Thyroid gland (tissue), 4 donors: ENCODE measurements at regions not wholly inside any gene's neighbourhood (a gene's known extent, or its start where the extent isn't known, plus 50 kb on each side); places are given as distances from the start of the nearest gene placed in this dataset.

Experiments used
- DNase-seq, 2 donors: peaks; one replicate each; pipeline ENCODE4 v3.0.0-alpha.2; 2019
- H3K27ac ChIP-seq, 3 donors: fragments of 200-600 bp; sonication (generic); 1 replicate in 2 of 3; 2 replicates in 1 of 3; pipeline ENCODE4 v1.5.1; 2016 to 2019; ENCODE audit warnings: mild to moderate bottlenecking in 1 of 3, moderate library complexity in 1 of 3
- H3K27me3 ChIP-seq: fragments of 200-600 bp; sonication (generic); one replicate; pipeline ENCODE4 v1.5.1; 2019
- H3K36me3 ChIP-seq, 2 donors: fragments of 200-600 bp; sonication (generic); one replicate each; pipeline ENCODE4 v1.5.1; 2016 to 2019
- H3K4me1 ChIP-seq, 2 donors: fragments of 200-600 bp; sonication (generic); one replicate each; pipeline ENCODE4 v1.5.1; 2017 to 2019
- H3K4me3 ChIP-seq, 3 donors: fragments of 200-600 bp; sonication (generic); replicated peaks in 1 of 3; 1 replicate in 2 of 3; 2 replicates in 1 of 3; pipeline ENCODE4 v1.5.1; 2016; ENCODE audit warnings: mild to moderate bottlenecking in 1 of 3
- H3K9me3 ChIP-seq: fragments of 200-600 bp; sonication (generic); one replicate; pipeline ENCODE4 v1.5.1; 2017
- CTCF ChIP-seq, 6 experiments: fragments of 200-600 bp in 3 of 6; fragments of 450-650 bp in 3 of 6; sonication (generic) in 3 of 6; IDR thresholded peaks; one replicate each; pipeline ENCODE4 v1.5.1; 2016 to 2019; ENCODE audit warnings: antibody characterized with exemption in 6 of 6, mild to moderate bottlenecking in 2 of 6, inconsistent platforms in 1 of 6, moderate library complexity in 1 of 6
- POLR2A ChIP-seq, 2 donors: fragments of 450-650 bp; IDR thresholded peaks; one replicate each; pipeline ENCODE4 v1.6.1; 2017; ENCODE audit warnings: antibody characterized with exemption in 2 of 2, mild to moderate bottlenecking in 2 of 2, moderate library complexity in 1 of 2
- WGBS, 2 donors: methylation state at CpG; one replicate each; pipeline ENCODE4 v1.1.5; 2017; 5-methylcytosine and 5-hydroxymethylcytosine counted together
- intact Hi-C: fragments of 100-400 bp; cut with DNase I; formaldehyde crosslinking; loops from one replicate; pipeline ENCODE4 v1.15.1; 2023

DNA sequence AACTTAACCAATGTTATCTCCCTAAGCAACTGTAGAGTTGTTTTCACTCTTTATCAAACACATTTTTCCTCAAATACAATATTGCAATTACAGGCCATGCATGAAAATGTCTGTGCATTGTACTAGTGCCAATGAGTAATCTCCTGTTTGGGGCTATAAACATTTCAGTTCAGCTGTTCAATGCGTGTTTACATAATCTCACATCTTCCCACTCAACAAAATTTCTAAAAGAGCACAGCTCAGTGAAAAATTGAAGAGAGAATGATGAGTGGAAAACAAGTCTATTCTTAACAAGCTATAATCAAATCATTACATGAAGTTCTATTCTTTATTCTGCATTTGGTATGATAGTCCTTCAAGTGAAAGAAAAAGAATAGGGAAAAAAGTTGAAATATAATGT, 780.5 kb upstream of the CDH9 start:
- WGBS, 2 donors: 60 to 75% methylated on average over 1 of the region's 1 CpG
- Histone ChIP-seq H3K27me3 (no peaks in the 10 kb centered on the region), H3K9me3 (no peaks in the 10 kb centered on the region), H3K27ac (no peak overlapping the region), H3K4me1 (no peaks in the 10 kb centered on the region), H3K4me3 (no peak overlapping the region), H3K36me3 (no peaks in the 10 kb centered on the region)
- DNase-seq: no peak
- intact Hi-C loops: no loop called here
- TF ChIP-seq CTCF (IDR thresholded peaks at IDR 0.05) (no peak), POLR2A (IDR thresholded peaks at IDR 0.05) (no peak)

GRCh38 chr5:27814983-27815382, 776.6 kb upstream of the CDH9 start:
- intact Hi-C loops: no loop called here
- DNase-seq: no peak
- Histone ChIP-seq H3K36me3 (no peaks in the 10 kb centered on the region), H3K9me3 (no peaks in the 10 kb centered on the region), H3K4me1 (no peaks in the 10 kb centered on the region), H3K27ac (no peak overlapping the region), H3K27me3 (no peaks in the 10 kb centered on the region), H3K4me3 (no peak overlapping the region)
- WGBS, 2 donors: 0 to 2% methylated on average over 1 of the region's 1 CpG
- TF ChIP-seq CTCF (IDR thresholded peaks at IDR 0.05) (no peak), POLR2A (IDR thresholded peaks at IDR 0.05) (no peak)

DNA sequence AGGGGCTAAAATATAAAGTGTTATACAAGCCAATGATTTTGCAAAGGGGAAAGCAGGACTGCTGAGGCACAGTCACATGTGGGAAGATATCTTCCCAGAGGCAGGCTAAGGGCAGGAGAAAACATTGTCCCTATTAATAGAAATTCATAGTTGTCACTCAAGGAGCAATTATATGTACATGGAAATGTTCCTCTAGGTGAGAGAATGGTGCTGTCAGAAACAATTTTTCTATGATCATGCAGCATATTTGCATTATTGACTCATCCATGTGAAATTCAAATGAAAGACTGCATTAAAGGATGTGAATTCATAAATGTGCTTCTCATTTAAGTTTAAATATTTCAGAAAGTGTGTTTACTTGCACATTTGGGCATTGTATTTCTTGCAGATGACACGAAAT, 775.9 kb upstream of the CDH9 start:
- Histone ChIP-seq H3K27me3 (no peaks in the 10 kb centered on the region), H3K9me3 (no peaks in the 10 kb centered on the region), H3K4me1 (no peaks in the 10 kb centered on the region), H3K27ac (no peak overlapping the region), H3K36me3 (no peaks in the 10 kb centered on the region), H3K4me3 (no peak overlapping the region)
- TF ChIP-seq POLR2A (IDR thresholded peaks at IDR 0.05): no peak
- TF ChIP-seq CTCF (IDR thresholded peaks at IDR 0.05): no peak
- intact Hi-C loops: no loop called here
- no peak for DNase-seq
- 60 to 70% methylated on average over 1 of the region's 1 CpG for WGBS, 2 donors

DNA sequence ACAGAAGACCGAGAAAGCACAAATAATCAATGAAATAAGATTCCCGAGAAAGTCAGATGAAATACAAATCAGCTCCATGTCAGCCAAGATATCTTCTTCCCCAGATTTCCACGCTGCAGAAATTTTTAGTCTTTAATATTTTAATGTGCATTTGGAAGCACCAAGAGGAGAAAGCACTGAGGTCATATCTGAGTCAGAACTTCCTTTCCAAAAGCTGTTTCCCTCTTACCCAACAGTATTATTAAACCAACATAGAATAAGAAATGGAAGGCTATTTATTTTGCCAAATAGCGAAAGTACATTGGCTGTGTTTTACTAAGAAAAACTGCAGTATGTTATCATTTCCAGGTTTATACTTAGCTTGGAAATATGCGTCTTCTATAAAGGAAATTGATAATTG, 772.1 kb upstream of the CDH9 start:
- WGBS, 2 donors: 77 to 81% methylated on average over 5 of the region's 5 CpGs
- no peaks in the 10 kb centered on the region for H3K27me3 ChIP-seq

GRCh38 chr5:27797220-27797619, 758.8 kb upstream of the CDH9 start:
- Histone ChIP-seq H3K27ac (no peak overlapping the region), H3K4me3 (no peak overlapping the region), H3K36me3 (no peaks in the 10 kb centered on the region), H3K9me3 (no peaks in the 10 kb centered on the region), H3K27me3 (no peaks in the 10 kb centered on the region), H3K4me1 (no peaks in the 10 kb centered on the region)
- intact Hi-C loops: no loop called here
- 80 to 100% methylated on average over 1 of the region's 1 CpG for WGBS, 2 donors
- TF ChIP-seq POLR2A (IDR thresholded peaks at IDR 0.05) (no peak), CTCF (IDR thresholded peaks at IDR 0.05) (no peak)
- no peak for DNase-seq

More for the DNA sequence above, 772.1 kb upstream of the CDH9 start:
- no peak for TF ChIP-seq CTCF (IDR thresholded peaks at IDR 0.05)
- intact Hi-C loops: no loop called here
- no peaks in the 10 kb centered on the region for H3K36me3 ChIP-seq
- H3K4me3 ChIP-seq: no peak overlapping the region
- H3K4me1 ChIP-seq: no peaks in the 10 kb centered on the region
- H3K9me3 ChIP-seq: no peaks in the 10 kb centered on the region
- no peak for DNase-seq
- H3K27ac ChIP-seq: no peak overlapping the region
